Pancreas (tissue), 10 donors: ENCODE measurements at regions not wholly inside any gene's neighbourhood (a gene's known extent, or its start where the extent isn't known, plus 50 kb on each side); places are given as distances from the start of the nearest gene placed in this dataset.

Experiments used
- ATAC-seq, 4 donors: fragments of 200-7000 bp; cut with Tn5 transposase; one replicate each; pipeline versions ENCODE4 v1.8.0 to v1.9.1; 2020; ENCODE audit warnings: mild to moderate bottlenecking in 4 of 4, moderate library complexity in 4 of 4
- DNase-seq, 6 donors: peaks; one replicate each; pipeline ENCODE4 v3.0.0-alpha.2; 2020
- FAIRE-seq: peaks from 2 replicates; lab custom pipeline; 2012; peaks lifted over from hg19 to GRCh38; lab: Jason Lieb, UNC
- H3K27ac ChIP-seq, 4 donors: fragments of 200-600 bp; sonication (generic); 1 replicate in 3 of 4; 2 replicates in 1 of 4; pipeline versions ENCODE4 v1.5.0 to v1.8.0; 2020
- H3K27me3 ChIP-seq, 4 donors: fragments of 200-600 bp; one replicate each; pipeline ENCODE4 v1.8.0; 2021
- H3K36me3 ChIP-seq, 3 donors: fragments of 200-600 bp; sonication (generic) in 1 of 3; one replicate each; pipeline versions ENCODE4 v1.5.0 to v1.8.0; 2020 to 2021
- H3K4me1 ChIP-seq, 3 donors: fragments of 200-600 bp; one replicate each; pipeline ENCODE4 v1.8.0; 2021
- H3K4me3 ChIP-seq, 4 donors: fragments of 200-600 bp; sonication (generic) in 2 of 4; one replicate each; pipeline versions ENCODE4 v1.5.0 to v1.8.0; 2020 to 2021
- H3K9me3 ChIP-seq, 4 donors: fragments of 200-600 bp; one replicate each; pipeline ENCODE4 v1.8.0; 2021
- CTCF ChIP-seq, 4 donors: fragments of 200-600 bp; sonication (generic) in 3 of 4; IDR thresholded peaks; one replicate each; pipeline versions ENCODE4 v1.5.0 to v1.8.0; 2021; ENCODE audit warnings: antibody characterized with exemption in 4 of 4
- WGBS, 2 donors: extraction: QIAGEN DNeasy Blood & Tissue Kit; methylation state at CpG; one replicate each; pipeline ENCODE4 v1.1.7; 2013; 5-methylcytosine and 5-hydroxymethylcytosine counted together
- intact Hi-C, 3 donors: fragments of 100-400 bp; cut with DNase I; formaldehyde crosslinking; loops; one replicate each; pipeline versions ENCODE4 v1.11.1 to v1.14.2; 2022
- donor health status: healthy with polysubstance abuse.
- donor health status: DM: no; HTN: no; CAD: no; lungs with moderate emphysema.
- donor health status: DM: no; HTN: no; CAD: no.
- donor health status: control.
- donor health status: control.
- donor health status: Bipolar disorder and iron deficiency.
- donor health status: DM: yes; HTN: yes; CAD: no.
- donor health status: DM: no; HTN: no; CAD: no.
- donor health status: DM: no; HTN: no; CAD: no.
- donor health status: DM: yes; HTN: yes; CAD: no.

GRCh38 chr11:82529936-82530335 is 203.7 kb downstream of the FAM181B start:
- H3K4me1 ChIP-seq = no peaks in the 10 kb centered on the region
- no peak for TF ChIP-seq CTCF (IDR thresholded peaks at IDR 0.05)
- intact Hi-C loops = no loop called here
- no peaks in the 10 kb centered on the region for H3K9me3 ChIP-seq
- H3K36me3 ChIP-seq = no peaks in the 10 kb centered on the region
- H3K27ac ChIP-seq = no peak overlapping the region
- DNase-seq = no peak
- no peak for FAIRE-seq
- H3K4me3 ChIP-seq = no peak overlapping the region
- H3K27me3 ChIP-seq = no peaks in the 10 kb centered on the region
- WGBS, 2 donors = 56 to 72% methylated on average over 2 of the region's 2 CpGs
- ATAC-seq = no peak

DNA sequence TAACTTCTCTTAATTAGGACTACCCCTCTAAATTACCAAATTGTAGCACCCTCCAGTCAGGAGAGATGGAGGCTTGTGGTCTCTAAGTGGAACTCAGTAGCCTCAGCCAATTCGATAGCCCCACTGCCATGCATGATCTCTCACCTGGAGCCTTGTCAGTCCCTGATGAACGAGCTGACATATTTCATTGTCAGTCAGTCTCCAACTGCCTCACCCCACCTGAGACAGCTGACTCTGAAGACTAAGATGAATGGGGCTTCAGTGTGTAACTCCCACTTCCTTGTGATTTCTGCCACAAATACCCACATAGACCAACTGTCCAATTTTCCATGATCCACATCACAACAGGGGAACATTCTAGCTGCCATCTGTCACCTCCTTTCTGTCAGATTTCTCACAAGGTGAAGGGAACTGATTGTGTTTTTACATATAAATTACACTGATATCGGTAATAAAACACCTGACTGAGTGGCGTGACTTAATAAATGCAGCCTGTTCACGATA is 206.5 kb downstream of the FAM181B start:
- no peak for FAIRE-seq

DNA sequence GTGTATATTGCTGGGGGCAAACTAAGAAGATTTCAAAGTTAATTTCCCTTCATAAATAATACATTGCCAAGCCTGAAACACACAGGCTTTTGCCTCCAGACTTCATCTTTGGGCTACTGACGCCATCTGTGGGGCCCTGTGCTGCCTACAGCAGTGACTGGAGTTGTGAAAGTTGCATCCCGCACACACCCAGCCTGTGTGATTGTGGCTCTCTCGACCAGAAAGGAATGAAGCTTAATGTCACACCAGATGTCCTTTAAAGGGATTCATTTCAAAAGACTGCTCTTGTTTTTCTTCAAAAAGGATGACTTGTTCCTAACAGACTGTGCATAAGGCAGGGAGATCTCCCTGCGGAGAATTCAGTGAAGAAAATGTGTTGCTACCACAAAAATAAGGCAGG is 210.5 kb downstream of the FAM181B start:
- DNase-seq (no peak), ATAC-seq (no peak), FAIRE-seq (no peak)
- intact Hi-C loops = no loop called here
- Histone ChIP-seq H3K27me3 (no peaks in the 10 kb centered on the region), H3K9me3 (no peaks in the 10 kb centered on the region), H3K36me3 (no peaks in the 10 kb centered on the region), H3K4me3 (no peak overlapping the region), H3K4me1 (no peaks in the 10 kb centered on the region), H3K27ac (no peak overlapping the region)
- no peak for TF ChIP-seq CTCF (IDR thresholded peaks at IDR 0.05)
- WGBS, 2 donors = 54 to 60% methylated on average over 4 of the region's 4 CpGs

More for the DNA sequence above, 206.5 kb downstream of the FAM181B start:
- no peak overlapping the region for H3K27ac ChIP-seq
- intact Hi-C loops = no loop called here
- WGBS, 2 donors = 64 to 65% methylated on average over 5 of the region's 5 CpGs
- ATAC-seq (no peak), DNase-seq (no peak)
- H3K4me3 ChIP-seq = no peak overlapping the region
- H3K4me1 ChIP-seq = no peaks in the 10 kb centered on the region
- TF ChIP-seq CTCF (IDR thresholded peaks at IDR 0.05) = no peak
- H3K9me3 ChIP-seq = no peaks in the 10 kb centered on the region
- H3K36me3 ChIP-seq = no peaks in the 10 kb centered on the region
- H3K27me3 ChIP-seq = no peaks in the 10 kb centered on the region

DNA sequence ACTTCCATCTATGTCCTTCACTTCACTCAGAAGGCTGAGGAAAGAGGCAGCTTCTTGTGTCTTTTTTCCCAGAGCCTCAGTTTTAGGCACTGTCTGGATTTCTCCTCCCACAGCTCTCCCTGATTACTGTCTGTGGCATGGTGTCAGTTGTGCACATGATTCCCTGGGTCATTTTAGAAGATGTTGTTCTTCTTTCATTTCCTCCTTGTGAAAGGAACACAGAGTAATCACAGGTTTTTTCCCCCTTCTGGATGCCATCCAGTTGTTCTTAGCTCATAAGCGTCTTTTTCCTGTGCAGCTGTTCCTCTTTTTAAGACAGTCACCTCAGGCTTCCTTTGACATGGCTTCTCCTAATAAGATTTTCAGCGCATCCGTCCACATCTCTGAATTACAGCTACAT is 212.2 kb downstream of the FAM181B start:
- H3K27ac ChIP-seq = no peak overlapping the region
- WGBS, 2 donors = 49 to 77% methylated on average over 3 of the region's 3 CpGs
- FAIRE-seq (no peak), DNase-seq (peak in 1 of 6 donors; percentile 12), ATAC-seq (peak in 2 of 4 donors; percentile 42 to 76)
- no peaks in the 10 kb centered on the region for H3K9me3 ChIP-seq
- intact Hi-C loops = no loop called here
- no peak overlapping the region for H3K4me3 ChIP-seq
- TF ChIP-seq CTCF (IDR thresholded peaks at IDR 0.05) = no peak
- H3K27me3 ChIP-seq = no peaks in the 10 kb centered on the region
- no peaks in the 10 kb centered on the region for H3K36me3 ChIP-seq
- H3K4me1 ChIP-seq = no peaks in the 10 kb centered on the region

DNA sequence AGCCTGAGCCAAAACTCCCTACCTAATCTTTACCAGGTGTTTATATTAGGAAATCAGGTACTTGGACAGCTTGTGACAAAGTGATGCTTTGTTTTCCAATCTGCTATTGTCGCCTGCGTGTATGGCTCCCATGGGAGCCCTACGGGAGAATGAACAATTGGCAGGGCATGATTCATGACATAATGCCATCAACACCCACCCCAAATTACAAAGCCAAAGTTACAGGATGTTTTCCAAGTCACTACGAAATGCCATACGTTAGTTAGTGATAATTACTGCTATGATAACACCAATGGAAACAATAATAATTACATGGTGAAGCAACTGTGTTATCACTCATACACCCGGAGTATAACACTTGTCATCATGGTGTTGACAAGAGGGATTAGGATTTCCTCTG is 226.4 kb downstream of the FAM181B start:
- no peak overlapping the region for H3K27ac ChIP-seq
- WGBS, 2 donors = 25 to 43% methylated on average over 6 of the region's 6 CpGs
- H3K4me3 ChIP-seq = no peak overlapping the region
- H3K27me3 ChIP-seq = no peaks in the 10 kb centered on the region
- no peaks in the 10 kb centered on the region for H3K9me3 ChIP-seq
- ATAC-seq (no peak), FAIRE-seq (no peak), DNase-seq (no peak)
- H3K36me3 ChIP-seq = no peaks in the 10 kb centered on the region
- no peaks in the 10 kb centered on the region for H3K4me1 ChIP-seq
- intact Hi-C loops = no loop called here
- TF ChIP-seq CTCF (IDR thresholded peaks at IDR 0.05) = no peak
